RWPE1 (cell line): ENCODE measurements at regions not wholly inside any gene's neighbourhood (a gene's known extent, or its start where the extent isn't known, plus 50 kb on each side); places are given as distances from the start of the nearest gene placed in this dataset.

Experiments
- CTCF ChIA-PET: fragments of 350-600 bp; sonication (Branson Sonifier 250); formaldehyde crosslinking; extraction: SDS; loops from one replicate; lab custom pipeline; 2021; lab: Yijun Ruan, JAX
- POLR2A ChIA-PET: fragments of 400-600 bp; formaldehyde crosslinking; extraction: SDS; loops from one replicate; lab custom pipeline; 2020; ENCODE audit warnings: antibody characterized with exemption; ENCODE audit not compliant: low non-redundant PET; lab: Yijun Ruan, JAX
- DNase-seq: peaks from one replicate; pipeline ENCODE4 v3.0.0; 2012; ENCODE audit warnings: low spot score
- H3K27ac ChIP-seq: fragments of 450-650 bp; 2 replicates; pipeline ENCODE4 v1.5.1; 2017
- CTCF ChIP-seq: fragments of 450-650 bp; conservative IDR thresholded peaks from 2 replicates; pipeline ENCODE4 v1.5.1; 2017; ENCODE audit warnings: low read depth, mild to moderate bottlenecking

GRCh38 chr12:92360543-92360942 is 214.9 kb upstream of the BTG1 start:
- ChIA-PET POLR2A (no interaction called here), CTCF (no interaction called here)
- DNase-seq = no peak
- H3K27ac ChIP-seq = no peak overlapping the region
- no peak for TF ChIP-seq CTCF

- TF ChIP-seq CTCF = no peak
- H3K27ac ChIP-seq = no peak overlapping the region
- ChIA-PET CTCF (no interaction called here), POLR2A (no interaction called here)
- no peak for DNase-seq
Observed at GRCh38 chr12:92359581-92360209, 214.0 kb upstream of the BTG1 start.

GRCh38 chr12:92357584-92358261 is 212.1 kb upstream of the BTG1 start:
- ChIA-PET POLR2A (no interaction called here), CTCF (no interaction called here)
- DNase-seq = no peak
- no peak for TF ChIP-seq CTCF
- H3K27ac ChIP-seq = no peak overlapping the region

GRCh38 chr12:92356425-92356824 is 210.8 kb upstream of the BTG1 start:
- POLR2A ChIA-PET = no interaction called here
- CTCF ChIA-PET = no interaction called here
- no peak for TF ChIP-seq CTCF
- H3K27ac ChIP-seq = no peak overlapping the region
- no peak for DNase-seq

GRCh38 chr12:92349635-92350034 is 204.0 kb upstream of the BTG1 start:
- DNase-seq = no peak
- no peak overlapping the region for H3K27ac ChIP-seq
- CTCF ChIA-PET = interaction anchor here (0.7 kb wide), 1 partner anchor 111 kb away, joined by 6 read pairs; no protein-coding TSS in a partner anchor
- no peak for TF ChIP-seq CTCF
- POLR2A ChIA-PET = no interaction called here

GRCh38 chr12:92342574-92342973 is 196.9 kb upstream of the BTG1 start:
- no peak for TF ChIP-seq CTCF
- POLR2A ChIA-PET = no interaction called here
- DNase-seq = no peak
- H3K27ac ChIP-seq = no peak overlapping the region
- CTCF ChIA-PET = interaction anchor here (0.7 kb wide), 1 partner anchor 11 kb away, joined by 3 read pairs; no protein-coding TSS in a partner anchor
